HG03095 (cell line): ENCODE measurements at regions not wholly inside any gene's neighbourhood (a gene's known extent, or its start where the extent isn't known, plus 50 kb on each side); places are given as distances from the start of the nearest gene placed in this dataset.
"Not testable (repeated sequence)": the region's sequence is repeated elsewhere in the genome, so short reads cannot be mapped to it uniquely, and the experiment has no call there.

Experiments
- ATAC-seq: cut with Tn5 transposase; IDR thresholded peaks from one replicate; pipeline ENCODE4 v1.9.1; 2021; ENCODE audit warnings: moderate library complexity; ENCODE audit not compliant: unreplicated experiment

DNA sequence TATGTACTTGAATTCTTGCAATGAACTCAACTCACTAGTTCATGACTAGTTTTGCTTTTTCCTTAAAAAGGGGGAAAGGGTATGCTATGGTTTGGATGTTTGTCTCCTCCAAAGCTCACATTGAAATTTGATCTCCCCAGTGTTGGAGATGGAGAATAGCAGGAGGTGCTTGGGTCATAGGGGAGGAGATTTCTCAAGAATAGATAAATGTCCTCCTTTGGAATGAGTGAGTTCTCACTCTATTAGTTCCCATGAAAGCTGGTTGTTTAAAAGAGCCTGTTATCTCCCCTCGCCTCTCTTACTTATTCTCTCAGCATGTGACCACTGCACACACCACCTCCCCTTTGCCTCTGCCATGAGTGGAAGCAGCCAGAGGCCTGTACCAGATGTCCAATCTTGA lies 109.4 kb upstream of the INTU start:
- ATAC-seq: no peak

DNA sequence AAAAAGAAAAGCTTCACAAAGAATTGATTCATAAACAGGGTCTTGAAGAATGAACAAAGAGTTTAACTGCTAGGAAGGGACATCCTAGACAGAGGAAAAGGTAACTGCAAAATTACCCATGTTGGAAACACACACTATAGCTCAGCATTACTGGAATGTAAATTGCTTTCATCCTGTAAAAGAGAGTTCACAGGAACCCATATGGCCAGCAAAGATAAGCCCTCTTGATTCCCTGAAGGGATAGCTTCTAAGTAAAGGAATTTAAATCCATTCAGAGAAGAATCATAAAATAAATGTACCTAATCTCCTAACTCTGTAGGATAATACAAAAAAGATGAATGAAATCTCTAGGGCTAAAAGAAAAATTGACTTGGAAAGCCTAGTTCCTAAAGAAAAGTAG lies 107.1 kb upstream of the INTU start:
- ATAC-seq: no peak

DNA sequence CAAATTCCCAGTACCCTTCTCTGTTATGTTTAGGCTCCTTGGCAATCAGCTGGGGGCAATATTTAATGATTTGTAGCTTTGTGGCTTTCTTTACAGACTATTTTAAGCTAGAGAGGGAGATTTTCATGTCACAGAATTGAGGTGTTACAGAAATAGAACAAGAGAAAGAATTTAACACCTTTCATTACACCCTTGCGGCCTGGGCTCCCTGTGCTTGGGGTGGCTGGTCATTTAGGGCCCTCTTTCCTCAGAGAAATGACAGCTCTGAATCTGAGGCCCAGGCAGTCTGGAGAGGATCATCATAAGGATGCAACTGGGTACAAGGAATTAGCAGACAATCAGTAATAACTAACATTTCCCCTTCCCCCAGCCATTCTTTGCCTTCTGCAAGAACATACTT lies 104.5 kb upstream of the INTU start:
- ATAC-seq: no peak

GRCh38 chr4:127529879-127530278 lies 102.9 kb upstream of the INTU start:
- not testable (repeated sequence) for ATAC-seq

DNA sequence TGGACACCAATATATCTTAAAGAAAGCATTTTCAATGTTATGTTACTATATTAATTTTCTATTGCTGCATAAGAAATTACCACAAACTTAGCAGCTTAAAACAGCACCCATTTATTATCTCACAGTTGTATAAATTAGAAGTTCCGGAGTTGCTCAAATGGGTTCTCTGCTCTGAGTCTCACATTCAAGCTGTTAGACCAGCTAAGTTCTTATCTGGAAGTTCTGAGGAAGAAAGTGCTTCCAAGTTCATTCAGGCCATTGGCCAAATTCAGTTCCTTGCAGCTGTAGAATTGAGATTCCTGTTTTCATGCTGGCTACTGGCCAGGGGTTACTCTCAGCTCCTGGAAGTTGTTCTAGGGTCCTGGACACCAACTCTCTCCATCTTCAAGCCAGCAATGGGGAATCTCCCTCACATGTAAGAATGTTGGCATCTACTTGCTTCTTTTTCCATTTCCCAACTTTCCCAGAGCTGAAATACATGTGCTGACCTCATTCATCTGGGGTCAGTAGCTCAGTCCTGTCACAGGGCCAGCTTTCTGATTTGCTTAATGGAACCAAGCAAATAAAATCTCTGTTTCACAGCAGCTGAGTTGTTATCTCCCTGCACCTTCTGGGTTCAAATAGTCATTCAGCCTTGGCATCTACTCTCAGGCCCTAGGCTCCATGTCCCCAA lies 99.6 kb upstream of the INTU start:
- ATAC-seq: no peak

DNA sequence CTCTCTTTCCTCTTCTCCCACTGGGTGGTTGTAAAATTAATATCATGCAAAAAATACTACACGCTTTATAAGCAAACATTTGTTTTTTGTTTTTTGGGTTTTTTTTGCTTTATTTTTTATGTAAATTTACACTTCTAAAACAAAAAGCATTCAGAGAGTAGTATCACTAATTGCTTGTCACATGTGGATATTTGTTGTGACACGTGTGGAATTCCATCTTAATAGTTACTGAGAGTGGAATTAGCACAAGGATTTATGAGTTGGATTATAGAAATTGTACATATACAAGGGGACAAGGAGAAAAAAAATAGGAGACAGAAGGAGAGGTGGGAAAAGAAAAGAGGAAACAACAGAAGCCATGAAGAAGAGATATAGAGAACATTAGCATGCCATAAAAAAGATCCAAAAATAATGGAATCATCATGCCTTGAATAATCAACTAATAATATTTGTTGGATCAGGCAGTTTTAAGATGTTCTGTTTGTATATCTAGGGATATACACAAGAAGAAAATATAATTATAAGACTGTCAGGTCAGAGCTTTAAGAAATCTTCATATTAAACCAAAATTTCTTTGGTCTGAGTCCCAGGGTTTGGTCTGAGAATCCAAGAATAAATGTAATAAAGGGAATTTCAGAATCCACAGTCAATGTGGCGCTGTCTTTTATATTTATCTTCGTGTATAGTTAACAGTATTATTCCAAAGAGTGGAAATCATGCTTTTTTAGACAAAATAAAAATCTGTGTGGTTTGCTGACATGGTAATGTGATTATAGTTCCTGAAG lies 98.5 kb upstream of the INTU start:
- no peak for ATAC-seq

DNA sequence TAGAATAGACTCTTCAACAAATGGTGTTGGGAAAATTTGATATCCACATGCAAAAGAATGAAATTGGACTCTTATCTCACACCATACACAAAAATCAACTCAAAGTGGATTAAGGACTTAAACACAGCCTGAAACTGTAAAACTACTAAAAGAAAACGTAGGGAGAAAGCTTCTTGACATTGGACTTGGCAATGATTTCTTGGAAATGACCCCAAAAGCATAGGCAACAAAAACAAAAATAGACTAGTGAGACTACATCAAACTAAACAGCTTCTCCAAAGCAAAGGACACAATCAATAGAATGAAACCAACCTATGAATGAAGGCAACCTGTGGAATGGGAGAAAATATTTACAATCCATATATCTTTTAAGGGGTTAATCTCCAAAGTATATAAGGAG lies 94.7 kb upstream of the INTU start:
- ATAC-seq: no peak

- ATAC-seq: no peak
Measured at GRCh38 chr4:127540497-127541025, 92.2 kb upstream of the INTU start.

DNA sequence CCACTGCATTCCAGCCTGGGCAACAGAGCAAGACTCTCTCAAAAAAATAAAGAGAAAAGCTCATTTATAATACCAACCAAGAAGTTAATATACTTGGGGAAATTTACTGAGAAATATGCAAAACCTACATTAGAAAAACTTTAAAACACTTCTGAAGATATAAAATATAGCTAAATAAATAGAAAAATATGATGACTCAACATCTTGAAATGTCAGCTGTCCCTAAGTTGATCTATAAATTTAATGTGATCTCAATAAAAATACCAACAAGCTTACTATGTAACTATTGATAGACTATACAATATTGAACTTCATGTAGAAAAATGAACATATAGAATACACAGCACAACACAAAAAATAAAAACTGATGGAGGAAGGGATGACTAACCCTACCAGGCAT lies 87.5 kb upstream of the INTU start:
- no peak for ATAC-seq

- ATAC-seq: no peak
Measured at GRCh38 chr4:127548990-127549925, 83.5 kb upstream of the INTU start.

DNA sequence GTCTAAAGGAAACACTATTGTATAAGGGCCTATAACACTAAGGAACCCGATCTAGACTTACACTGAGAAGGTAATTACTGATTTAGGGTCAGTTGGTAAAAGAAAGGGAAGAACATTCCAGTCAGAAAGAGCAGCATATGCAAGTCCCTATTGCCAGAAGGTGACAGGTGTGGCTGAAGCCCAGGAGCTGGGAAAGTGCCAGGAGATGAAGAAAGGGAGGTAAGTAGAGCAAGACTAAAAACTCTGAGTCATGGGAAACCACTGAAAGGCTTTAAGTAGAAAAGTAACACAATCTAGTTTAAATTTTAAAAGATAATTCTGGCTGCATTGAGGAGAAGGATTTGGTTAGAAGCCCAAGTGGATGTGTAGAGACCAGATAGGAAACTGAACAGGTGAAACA lies 77.7 kb upstream of the INTU start:
- no peak for ATAC-seq

DNA sequence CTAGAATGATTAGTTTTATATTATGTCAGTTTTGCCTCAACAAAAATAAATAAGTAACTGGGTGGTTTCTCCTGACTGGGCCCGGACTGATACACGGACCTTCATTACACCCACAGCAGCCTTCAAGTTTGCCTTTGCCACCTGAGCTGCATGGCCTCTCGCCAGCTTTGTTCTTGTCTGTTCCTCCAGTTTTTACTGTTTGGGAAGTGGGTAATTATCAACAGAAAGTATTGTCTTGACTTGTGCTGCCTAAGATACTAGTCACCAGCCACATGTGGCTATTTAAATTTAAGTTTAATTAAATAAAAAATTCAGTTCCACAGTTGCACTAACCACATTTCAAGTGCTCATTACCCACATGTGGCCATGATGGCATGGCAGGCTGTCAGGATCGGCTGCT lies 74.7 kb upstream of the INTU start:
- no peak for ATAC-seq

- no peak for ATAC-seq
Measured at GRCh38 chr4:127558489-127559407, 74.0 kb upstream of the INTU start.

- ATAC-seq: no peak
Measured at GRCh38 chr4:127559981-127560380, 72.8 kb upstream of the INTU start.

- ATAC-seq: no peak
Measured at GRCh38 chr4:127560755-127561154, 72.0 kb upstream of the INTU start.

- ATAC-seq: no peak
Measured at GRCh38 chr4:127574643-127575042, 58.1 kb upstream of the INTU start.

DNA sequence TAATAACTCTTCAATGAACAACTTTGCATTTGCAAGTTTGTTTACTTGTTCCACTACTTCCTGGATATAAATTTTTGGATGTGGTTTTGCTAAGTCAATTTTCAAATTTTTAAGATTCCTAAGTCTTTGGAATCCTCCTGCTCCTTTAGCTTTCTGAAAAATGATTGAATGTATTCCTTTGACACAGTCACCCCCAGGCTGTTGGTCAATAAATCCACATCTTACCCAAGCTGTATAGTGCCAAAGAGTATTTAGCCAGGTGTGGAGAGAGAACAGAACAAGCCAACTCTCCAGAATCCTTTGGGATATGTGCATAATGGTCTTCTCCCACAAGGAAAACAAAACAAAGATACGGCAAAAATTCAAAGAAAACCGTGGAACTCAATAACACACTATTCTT lies 56.9 kb upstream of the INTU start:
- no peak for ATAC-seq

- no peak for ATAC-seq
Measured at GRCh38 chr4:127578491-127578890, 54.3 kb upstream of the INTU start.

DNA sequence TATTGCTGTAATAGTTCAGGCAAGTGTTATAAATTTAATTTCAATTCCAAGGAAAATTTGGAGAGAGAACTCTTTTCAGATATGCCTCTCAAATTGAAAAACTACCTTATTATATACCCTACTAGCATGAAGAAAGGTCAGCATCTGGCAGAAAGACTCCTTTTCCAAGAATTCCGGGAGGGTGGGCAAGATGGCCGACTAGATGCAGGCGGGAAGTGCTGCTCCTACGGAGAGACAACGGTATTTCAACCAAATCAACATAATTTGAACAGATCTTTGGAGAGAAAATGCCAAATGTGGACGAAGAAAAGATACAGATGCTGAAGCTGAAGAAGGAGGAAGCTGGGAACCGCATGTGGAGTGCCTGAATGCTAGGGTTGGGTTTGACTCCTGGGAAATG lies 53.8 kb upstream of the INTU start:
- ATAC-seq: no peak

DNA sequence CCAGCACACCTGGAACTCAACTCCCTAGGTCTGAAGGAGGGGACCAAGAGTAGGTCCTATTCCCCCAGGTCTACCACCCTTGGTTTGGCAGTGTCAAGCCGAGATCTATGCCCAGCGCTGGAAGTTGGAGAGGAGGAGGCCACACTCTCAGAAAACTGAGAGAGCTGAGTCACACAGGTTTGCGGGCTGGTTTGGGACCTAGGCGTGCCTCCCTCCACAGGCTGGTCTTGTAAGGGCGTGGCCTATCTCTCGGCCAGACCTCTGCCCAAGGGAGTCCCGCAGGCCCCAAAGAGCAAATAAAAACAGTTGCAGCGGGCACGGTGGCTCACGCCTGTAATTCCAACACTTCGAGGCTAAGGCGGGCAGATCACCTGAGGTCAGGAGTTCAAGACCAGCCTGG lies 52.9 kb upstream of the INTU start:
- ATAC-seq: no peak
